ENCODE measurements at regions not wholly inside any gene's neighbourhood (a gene's known extent, or its start where the extent isn't known, plus 50 kb on each side); places are given as distances from the start of the nearest gene placed in this dataset.
"Not testable (repeated sequence)": the region's sequence is repeated elsewhere in the genome, so short reads cannot be mapped to it uniquely, and the experiment has no call there.

- Histone ChIP-seq H3K36me3 (no peaks in the 10 kb centered on the region), H3K9me3 (no peaks in the 10 kb centered on the region), H3K4me1 (no peaks in the 10 kb centered on the region), H3K4me3 (no peak overlapping the region), H3K27me3 (peaks cover 0 to 7% (median 0%) of the 10 kb centered on the region in 4 donors), H3K27ac (no peak overlapping the region)
- 75 to 76% methylated on average over 40 to 41 of the region's 41 CpGs for WGBS, 2 donors
- peak in 1 of 4 donors; percentile 12 for TF ChIP-seq CTCF (IDR thresholded peaks at IDR 0.05)
- FAIRE-seq (no peak), ATAC-seq (no peak), DNase-seq (no peak)
- intact Hi-C loops (cut with DNase I), result no loop called here
These were observed 760.4 kb downstream of the TMEM121 start for GRCh38 chr14:106286697-106287290.

GRCh38 chr14:106287506-106287905, 761.1 kb downstream of the TMEM121 start:
- WGBS, 2 donors, result 69 to 80% methylated on average over 29 of the region's 29 CpGs
- no peak for TF ChIP-seq CTCF (IDR thresholded peaks at IDR 0.05)
- ATAC-seq (no peak), FAIRE-seq (no peak), DNase-seq (no peak)
- H3K36me3 ChIP-seq, result no peaks in the 10 kb centered on the region
- intact Hi-C loops (cut with DNase I), result no loop called here
- no peak overlapping the region for H3K4me3 ChIP-seq
- peaks cover 0 to 7% (median 0%) of the 10 kb centered on the region in 4 donors for H3K27me3 ChIP-seq
- H3K9me3 ChIP-seq, result no peaks in the 10 kb centered on the region
- H3K4me1 ChIP-seq, result no peaks in the 10 kb centered on the region
- no peak overlapping the region for H3K27ac ChIP-seq

GRCh38 chr14:106291626-106292025, 765.2 kb downstream of the TMEM121 start:
- Histone ChIP-seq H3K4me1 (no peaks in the 10 kb centered on the region), H3K9me3 (no peaks in the 10 kb centered on the region), H3K36me3 (no peaks in the 10 kb centered on the region), H3K27me3 (peaks cover 0 to 7% (median 0%) of the 10 kb centered on the region in 4 donors), H3K27ac (no peak overlapping the region), H3K4me3 (no peak overlapping the region)
- WGBS, 2 donors, result 25 to 47% methylated on average over 2 of the region's 2 CpGs
- ATAC-seq, result no peak
- intact Hi-C loops (cut with DNase I), result no loop called here
- no peak for TF ChIP-seq CTCF (IDR thresholded peaks at IDR 0.05)
- FAIRE-seq, result no peak
- no peak for DNase-seq

GRCh38 chr14:106294324-106294723, 767.9 kb downstream of the TMEM121 start:
- DNase-seq (no peak), ATAC-seq (no peak), FAIRE-seq (no peak)
- Histone ChIP-seq H3K4me1 (no peaks in the 10 kb centered on the region), H3K27ac (no peak overlapping the region), H3K4me3 (no peak overlapping the region), H3K27me3 (no peaks in the 10 kb centered on the region), H3K9me3 (no peaks in the 10 kb centered on the region), H3K36me3 (no peaks in the 10 kb centered on the region)
- WGBS, 2 donors, result 0% methylated on average over 1 of the region's 1 CpG
- TF ChIP-seq CTCF (IDR thresholded peaks at IDR 0.05), result no peak
- intact Hi-C loops (cut with DNase I), result no loop called here

- H3K27me3 ChIP-seq; H3K4me3 ChIP-seq; intact Hi-C loops (cut with DNase I); H3K4me1 ChIP-seq; H3K36me3 ChIP-seq; H3K9me3 ChIP-seq; ATAC-seq; FAIRE-seq; H3K27ac ChIP-seq; DNase-seq: not testable (repeated sequence)
- 28 to 51% methylated on average over 2 of the region's 2 CpGs for WGBS, 2 donors
These were observed 774.6 kb downstream of the TMEM121 start for GRCh38 chr14:106300951-106301510.

- ATAC-seq; DNase-seq; H3K27ac ChIP-seq; H3K4me1 ChIP-seq; H3K36me3 ChIP-seq; intact Hi-C loops (cut with DNase I); H3K9me3 ChIP-seq; H3K27me3 ChIP-seq; FAIRE-seq; H3K4me3 ChIP-seq: not testable (repeated sequence)
- WGBS, 2 donors, result 47 to 55% methylated on average over 4 of the region's 4 CpGs
These were observed 775.2 kb downstream of the TMEM121 start for GRCh38 chr14:106301609-106302008.
